CD4-positive, alpha-beta T cell treated with Interleukin-4 for 4 hours (primary cell): ENCODE measurements at regions not wholly inside any gene's neighbourhood (a gene's known extent, or its start where the extent isn't known, plus 50 kb on each side); places are given as distances from the start of the nearest gene placed in this dataset.
"Not testable (repeated sequence)": the region's sequence is repeated elsewhere in the genome, so short reads cannot be mapped to it uniquely, and the experiment has no call there.

Experiments
- DNase-seq: peaks from one replicate; pipeline ENCODE4 v3.0.0-alpha.2; 2020

GRCh38 chr15:92805080-92805690 lies 94.9 kb upstream of the CHD2 start:
- no peak for DNase-seq

- not testable (repeated sequence) for DNase-seq
Measured at GRCh38 chr15:92806171-92806570, 94.0 kb upstream of the CHD2 start.

GRCh38 chr15:92806763-92807162 lies 93.4 kb upstream of the CHD2 start:
- DNase-seq = no peak

- peak; percentile 31 for DNase-seq
Measured at GRCh38 chr15:92807971-92808571, 92.1 kb upstream of the CHD2 start.

GRCh38 chr15:92808598-92809063 lies 91.5 kb upstream of the CHD2 start:
- peak; percentile 29 for DNase-seq

- peak; percentile 99 for DNase-seq
Measured at GRCh38 chr15:92809064-92809879, 90.9 kb upstream of the CHD2 start.

GRCh38 chr15:92809880-92810361 lies 90.2 kb upstream of the CHD2 start:
- peak; percentile 39 for DNase-seq

GRCh38 chr15:92810418-92811138 lies 89.5 kb upstream of the CHD2 start:
- DNase-seq = peak; percentile 53

GRCh38 chr15:92811148-92811913 lies 88.8 kb upstream of the CHD2 start:
- DNase-seq = peak; percentile 63

GRCh38 chr15:92812271-92812670 lies 87.9 kb upstream of the CHD2 start:
- DNase-seq = no peak

- DNase-seq = peak; percentile 89
Measured at GRCh38 chr15:92813485-92813884, 86.6 kb upstream of the CHD2 start.

- peak; percentile 37 for DNase-seq
Measured at GRCh38 chr15:92817339-92817886, 82.7 kb upstream of the CHD2 start.

- DNase-seq = no peak
Measured at GRCh38 chr15:92818651-92819277, 81.4 kb upstream of the CHD2 start.

GRCh38 chr15:92819278-92820235 lies 80.6 kb upstream of the CHD2 start:
- peak; percentile 30 for DNase-seq

- peak; percentile 88 for DNase-seq
Measured at GRCh38 chr15:92820236-92821021, 79.7 kb upstream of the CHD2 start.

GRCh38 chr15:92821491-92822116 lies 78.5 kb upstream of the CHD2 start:
- DNase-seq = peak; percentile 54

- DNase-seq = no peak
Measured at GRCh38 chr15:92822216-92823144, 77.6 kb upstream of the CHD2 start.

- DNase-seq = no peak
Measured at GRCh38 chr15:92825985-92826384, 74.1 kb upstream of the CHD2 start.
